IMR-90 (cell line): ENCODE measurements at regions not wholly inside any gene's neighbourhood (a gene's known extent, or its start where the extent isn't known, plus 50 kb on each side); places are given as distances from the start of the nearest gene placed in this dataset.
A peak's percentile ranks its signal among the peaks of the same experiment; 100 is the strongest.

Experiments used
- ATAC-seq: fragments of 200-7000 bp; cut with Tn5 transposase; 2 replicates; pipeline ENCODE4 v1.9.1; 2020; ENCODE audit warnings: low read depth, mild to moderate bottlenecking, moderate library complexity
- BruUV-seq: library from RNA; stranded (reverse); fragments of 400-500 nt; replicated peaks from 2 replicates; lab custom pipeline; 2021; lab: Mats Ljungman, UMichigan
- CTCF ChIA-PET: fragments of 300-600 bp; formaldehyde crosslinking; extraction: SDS; loops from one replicate; lab custom pipeline; 2021; ENCODE audit warnings: antibody characterized with exemption; lab: Yijun Ruan, JAX
- POLR2A ChIA-PET: fragments of 300-600 bp; sonication (Branson Sonifier 250); formaldehyde crosslinking; loops from one replicate; lab custom pipeline; 2022; ENCODE audit warnings: antibody characterized with exemption; ENCODE audit not compliant: unreplicated experiment; lab: Charles Lee
- DNase-seq: peaks from one replicate; pipeline ENCODE4 v3.0.0; 2013
- H2AFZ ChIP-seq: replicated peaks from 2 replicates; pipeline ENCODE3; 2013; ENCODE audit warnings: low read length, mild to moderate bottlenecking; ENCODE audit not compliant: poor library complexity
- H2AK5ac ChIP-seq: 2 replicates; pipeline ENCODE4 v1.6.1; 2013; ENCODE audit warnings: low read depth, low read length, inconsistent platforms
- H2AK9ac ChIP-seq: replicated peaks from 2 replicates; pipeline ENCODE3; 2013; ENCODE audit warnings: mild to moderate bottlenecking, low read depth, low read length, moderate library complexity; ENCODE audit not compliant: poor library complexity
- H2BK120ac ChIP-seq: 2 replicates; pipeline ENCODE4 v1.6.1; 2013; ENCODE audit warnings: low read depth, low read length, inconsistent platforms
- H2BK15ac ChIP-seq: 3 replicates; pipeline ENCODE4 v1.6.1; 2013; ENCODE audit warnings: low read depth, low read length, inconsistent platforms
- H2BK20ac ChIP-seq: 2 replicates; pipeline ENCODE4 v1.6.1; 2013; ENCODE audit warnings: low read depth, mild to moderate bottlenecking, inconsistent platforms, low read length, moderate library complexity
- H2BK5ac ChIP-seq: 2 replicates; pipeline ENCODE4 v1.6.1; 2013; ENCODE audit warnings: mild to moderate bottlenecking, low read depth, low read length, inconsistent platforms; ENCODE audit not compliant: poor library complexity, severe bottlenecking
- H3K14ac ChIP-seq: replicated peaks from 2 replicates; pipeline ENCODE4 v1.6.1; 2013; ENCODE audit warnings: low read depth, low read length, inconsistent platforms
- H3K18ac ChIP-seq: 2 replicates; pipeline ENCODE4 v1.6.1; 2013; ENCODE audit warnings: low read depth, low read length, control low read depth
- H3K23ac ChIP-seq: 2 replicates; pipeline ENCODE4 v1.6.1; 2013; ENCODE audit warnings: low read depth, low read length, inconsistent platforms
- H3K27ac ChIP-seq: 2 replicates; pipeline ENCODE4 v1.5.1; 2013; ENCODE audit warnings: mild to moderate bottlenecking, control low read depth, low read length; ENCODE audit not compliant: insufficient read depth
- H3K27me3 ChIP-seq: 2 replicates; pipeline ENCODE4 v1.6.1; 2013; ENCODE audit warnings: low read length; ENCODE audit not compliant: control insufficient read depth, insufficient read depth
- H3K36me3 ChIP-seq: 2 replicates; pipeline ENCODE4 v1.6.1; 2013; ENCODE audit warnings: low read length, mixed read lengths; ENCODE audit not compliant: control insufficient read depth, insufficient read depth
- H3K4ac ChIP-seq: 2 replicates; pipeline ENCODE4 v1.6.1; 2013; ENCODE audit warnings: low read depth, low read length, inconsistent platforms
- H3K4me1 ChIP-seq: 2 replicates; pipeline ENCODE4 v1.6.1; 2013; ENCODE audit warnings: low read length, mixed read lengths; ENCODE audit not compliant: control insufficient read depth, insufficient read depth
- H3K4me2 ChIP-seq: 2 replicates; pipeline ENCODE4 v1.6.1; 2013; ENCODE audit warnings: low read depth, mild to moderate bottlenecking, control low read depth, low read length, moderate library complexity
- H3K4me3 ChIP-seq: 2 replicates; pipeline ENCODE4 v1.5.1; 2013; ENCODE audit warnings: low read depth, mild to moderate bottlenecking, control low read depth, low read length, moderate library complexity; ENCODE audit not compliant: insufficient read depth
- H3K56ac ChIP-seq: 2 replicates; pipeline ENCODE4 v1.6.1; 2013; ENCODE audit warnings: low read length, inconsistent platforms; ENCODE audit not compliant: insufficient read depth; ENCODE audit errors: extremely low read depth
- H3K79me1 ChIP-seq, 2 experiments: 2 replicates each; pipeline ENCODE4 v1.6.1; 2013; ENCODE audit warnings: low read length in 2 of 2, inconsistent platforms in 1 of 2, low read depth in 1 of 2
- H3K9ac ChIP-seq: 2 replicates; pipeline ENCODE4 v1.6.1; 2013; ENCODE audit warnings: low read depth, low read length, control low read depth
- H3K9me1 ChIP-seq: 2 replicates; pipeline ENCODE4 v1.6.1; 2013; ENCODE audit warnings: low read length, inconsistent platforms; ENCODE audit not compliant: insufficient read depth
- H3K9me3 ChIP-seq: 2 replicates; pipeline ENCODE4 v1.6.1; 2013; ENCODE audit warnings: low read length; ENCODE audit not compliant: control insufficient read depth, insufficient read depth
- H4K20me1 ChIP-seq: 2 replicates; pipeline ENCODE4 v1.6.1; 2013; ENCODE audit warnings: low read length, inconsistent platforms; ENCODE audit not compliant: insufficient read depth
- H4K5ac ChIP-seq: 2 replicates; pipeline ENCODE4 v1.6.1; 2013; ENCODE audit warnings: mild to moderate bottlenecking, low read depth, low read length, control low read depth
- H4K8ac ChIP-seq, 2 experiments: 2 replicates each; pipeline ENCODE4 v1.6.1; 2013; ENCODE audit warnings: low read depth in 2 of 2, low read length in 2 of 2, control low read depth in 1 of 2, inconsistent platforms in 1 of 2
- H4K91ac ChIP-seq: 2 replicates; pipeline ENCODE4 v1.6.1; 2013; ENCODE audit warnings: low read depth, low read length, inconsistent platforms; ENCODE audit not compliant: insufficient read depth
- BHLHE40 ChIP-seq: fragments of 150-350 bp; IDR thresholded peaks from 2 replicates; pipeline ENCODE4 v1.6.1; 2016; ENCODE audit warnings: mild to moderate bottlenecking, low read depth, low read length
- CTCF ChIP-seq: conservative IDR thresholded peaks from 2 replicates; pipeline ENCODE4 v1.5.1; 2012; ENCODE audit warnings: mild to moderate bottlenecking, low read depth, low read length, improper control_type of control experiment
- MXI1 ChIP-seq: IDR thresholded peaks from 2 replicates; pipeline ENCODE4 v1.6.1; 2012; ENCODE audit warnings: low read depth, mild to moderate bottlenecking, low read length, moderate library complexity, borderline replicate concordance
- RAD21 ChIP-seq: IDR thresholded peaks from 2 replicates; pipeline ENCODE4 v1.6.1; 2012; ENCODE audit warnings: low read length, improper control_type of control experiment
- RCOR1 ChIP-seq: IDR thresholded peaks from 2 replicates; pipeline ENCODE4 v1.6.1; 2012; ENCODE audit warnings: mild to moderate bottlenecking, low read length, improper control_type of control experiment; ENCODE audit not compliant: insufficient replicate concordance
- RFX5 ChIP-seq: IDR thresholded peaks from 2 replicates; pipeline ENCODE4 v1.8.0; 2012; ENCODE audit warnings: low read depth, mild to moderate bottlenecking, low read length, moderate library complexity
- SMC3 ChIP-seq: fragments of 150-350 bp; IDR thresholded peaks from 2 replicates; pipeline ENCODE4 v1.6.1; 2016; ENCODE audit warnings: low read depth, mild to moderate bottlenecking, antibody characterized with exemption, low read length, moderate library complexity
- WGBS, 2 experiments: methylation state at CpG; one replicate each; pipeline versions ENCODE4 v1.1.5 to v1.1.7; 2013; ENCODE audit warnings: missing lambda C conversion rate in 2 of 2; ENCODE audit not compliant: insufficient read length in 1 of 2; ENCODE audit errors: extremely low coverage in 2 of 2; 5-methylcytosine and 5-hydroxymethylcytosine counted together
- dilution Hi-C: fragments of 300-500 bp; cut with HindIII; formaldehyde crosslinking; loops from one replicate; pipeline ENCODE4 v1.14.3; 2018; ENCODE audit warnings: low sequenced_read_pairs; ENCODE audit not compliant: unreplicated experiment
- in situ Hi-C: fragments of 300-500 bp; cut with MboI; formaldehyde crosslinking; loops from 3 replicates; pipeline ENCODE4 v1.14.3; 2019; ENCODE audit warnings: low sequenced_read_pairs, inconsistent platforms, mixed read lengths
- intact Hi-C: fragments of 100-400 bp; cut with micrococcal nuclease; formaldehyde crosslinking; loops from 2 replicates; pipeline ENCODE4 v1.10.0; 2022

- no TSS peak for BruUV-seq
- Histone ChIP-seq H3K9ac (no peak overlapping the region), H3K4ac (peak overlapping the region; percentile 80), H2AK9ac (peak overlapping the region; percentile 20), H2AFZ (peak overlapping the region; percentile 67), H4K91ac (peak overlapping the region; percentile 46), H3K4me2 (no peak overlapping the region), H3K14ac (peak overlapping the region; percentile 83), H3K4me1 (peaks cover 11% of the 10 kb centered on the region), H3K23ac (peak overlapping the region; percentile 41; the same call in 1 of the 2 replicates), H4K20me1 (no peaks in the 10 kb centered on the region), H2BK120ac (peak overlapping the region; percentile 86), H2AK5ac (peak overlapping the region; percentile 90), H3K4me3 (no peak overlapping the region), H3K9me1 (peaks cover 15% of the 10 kb centered on the region; the same call in 1 of the 2 replicates), H3K79me1 (no peaks in the 10 kb centered on the region), H3K36me3 (no peaks in the 10 kb centered on the region), H3K27me3 (no peaks in the 10 kb centered on the region), H4K8ac (peak overlapping the region in 1 of 2 experiments; percentile 32; a peak in 1 of 4 replicates), H3K9me3 (peaks cover 9% of the 10 kb centered on the region), H4K5ac (peak overlapping the region; percentile 43; the same call in 1 of the 2 replicates), H2BK15ac (peak overlapping the region; percentile 72; the same call in 2 of the 3 replicates), H2BK5ac (no peak overlapping the region), H3K18ac (peak overlapping the region; percentile 40), H3K56ac (0 out of 2 replicates have a peak overlapping the region, but pooled peaks have one; percentile 21), H3K27ac (0 out of 2 replicates have a peak overlapping the region, but pooled peaks have one; percentile 4), H2BK20ac (peak overlapping the region; percentile 70)
- WGBS, 2 experiments: no CpG with 5 or more reads among the region's 2 CpGs
- POLR2A ChIA-PET: no interaction called here
- ATAC-seq (peak; percentile 45), DNase-seq (peak; percentile 28)
- CTCF ChIA-PET: interaction anchor here (0.9 to 1.2 kb wide), 2 partner anchors 42 to 65 kb away, joined by 3 read pairs; no protein-coding TSS in a partner anchor
- dilution Hi-C loops: no loop called here
- intact Hi-C loops: no loop called here
- in situ Hi-C loops: no loop called here
- no peak for TF ChIP-seq RCOR1
- no peak for TF ChIP-seq MXI1
- TF ChIP-seq SMC3: no peak
- TF ChIP-seq RAD21: no peak
- TF ChIP-seq CTCF: no peak
- no peak for TF ChIP-seq BHLHE40
- no peak for TF ChIP-seq RFX5
Measured at GRCh38 chr3:194536871-194537637, 50.3 kb upstream of the ATP13A3 start.
